BE2C (cell line): ENCODE measurements at regions not wholly inside any gene's neighbourhood (a gene's known extent, or its start where the extent isn't known, plus 50 kb on each side); places are given as distances from the start of the nearest gene placed in this dataset.

Experiments
- DNase-seq: peaks from one replicate; pipeline ENCODE4 v3.0.0-alpha.2; 2020
- H3K27me3 ChIP-seq: fragments of 250-450 bp; sonication (Bioruptor Pico); 2 replicates; pipeline ENCODE4 v1.5.1; 2020; ENCODE audit warnings: mild to moderate bottlenecking
- H3K36me3 ChIP-seq: fragments of 250-450 bp; sonication (Bioruptor Pico); 2 replicates; pipeline ENCODE4 v1.5.1; 2020; ENCODE audit warnings: mild to moderate bottlenecking
- H3K4me1 ChIP-seq: fragments of 250-450 bp; sonication (Bioruptor Pico); 2 replicates; pipeline ENCODE4 v1.5.1; 2020
- H3K4me3 ChIP-seq: 2 replicates; pipeline ENCODE4 v1.5.1; 2011; ENCODE audit warnings: low read depth, low read length
- H3K9me3 ChIP-seq: fragments of 250-450 bp; sonication (Bioruptor Pico); 2 replicates; pipeline ENCODE4 v1.5.1; 2020
- CTCF ChIP-seq: IDR thresholded peaks from 2 replicates; pipeline ENCODE4 v1.5.1; 2012; ENCODE audit warnings: mild to moderate bottlenecking, low read depth, low read length

- 0 out of 2 replicates have a peak, but pooled peaks have one; percentile 17 for TF ChIP-seq CTCF
Observed at GRCh38 chr1:2875707-2876561, 74.4 kb upstream of the TTC34 start.

DNA sequence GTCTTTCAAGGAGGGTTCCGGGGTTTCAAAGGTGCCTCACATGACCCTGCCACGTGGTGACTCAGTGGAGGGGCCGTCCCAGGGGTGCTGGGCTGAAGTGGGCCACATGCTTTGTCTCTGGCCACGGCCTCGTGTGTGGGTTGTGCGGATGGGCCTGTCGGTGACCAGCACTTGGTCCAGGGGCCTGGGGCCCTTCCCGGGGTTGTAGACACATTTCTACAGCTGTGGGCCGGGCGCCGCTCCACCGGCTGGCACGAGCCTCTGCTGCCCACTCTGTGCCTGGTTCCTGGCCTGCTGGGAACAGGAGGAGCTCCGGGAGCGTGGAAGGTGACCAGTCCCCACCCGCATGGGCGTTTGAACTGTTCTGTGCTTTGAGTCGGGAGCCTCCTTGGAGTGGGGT lies 75.4 kb upstream of the TTC34 start:
- Histone ChIP-seq H3K4me1 (no peaks in the 10 kb centered on the region), H3K36me3 (no peaks in the 10 kb centered on the region), H3K27me3 (peaks cover 22% of the 10 kb centered on the region), H3K9me3 (no peaks in the 10 kb centered on the region), H3K4me3 (no peak overlapping the region)
- TF ChIP-seq CTCF = no peak
- no peak for DNase-seq

More at GRCh38 chr1:2875707-2876561, 74.4 kb upstream of the TTC34 start:
- Histone ChIP-seq H3K27me3 (peaks cover 22% of the 10 kb centered on the region), H3K4me3 (no peak overlapping the region), H3K36me3 (no peaks in the 10 kb centered on the region), H3K4me1 (no peaks in the 10 kb centered on the region), H3K9me3 (no peaks in the 10 kb centered on the region)
- peak; percentile 24 for DNase-seq

DNA sequence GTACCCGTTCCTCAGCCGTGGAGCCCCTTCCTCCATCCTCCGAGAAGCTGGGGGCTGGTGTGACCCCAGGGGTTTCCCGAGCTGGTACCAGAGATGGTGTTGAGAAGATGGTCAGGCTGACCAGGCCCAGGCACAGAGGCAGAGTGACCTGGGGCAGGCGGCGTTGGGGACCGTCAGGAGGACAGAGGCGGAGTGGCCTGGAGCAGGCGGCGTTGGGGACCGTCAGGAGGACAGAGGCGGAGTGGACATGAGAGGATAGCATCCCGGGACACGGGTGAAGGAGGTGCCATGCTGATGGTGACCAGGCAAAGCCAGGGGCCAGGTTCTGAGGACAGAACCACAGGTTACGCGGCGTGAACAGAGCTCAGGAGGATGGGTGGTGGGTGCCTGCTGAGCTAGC lies 75.9 kb upstream of the TTC34 start:
- H3K36me3 ChIP-seq = no peaks in the 10 kb centered on the region
- TF ChIP-seq CTCF = no peak
- H3K4me3 ChIP-seq = no peak overlapping the region
- no peak for DNase-seq
- no peaks in the 10 kb centered on the region for H3K9me3 ChIP-seq
- H3K27me3 ChIP-seq = peaks cover 22% of the 10 kb centered on the region
- no peaks in the 10 kb centered on the region for H3K4me1 ChIP-seq

DNA sequence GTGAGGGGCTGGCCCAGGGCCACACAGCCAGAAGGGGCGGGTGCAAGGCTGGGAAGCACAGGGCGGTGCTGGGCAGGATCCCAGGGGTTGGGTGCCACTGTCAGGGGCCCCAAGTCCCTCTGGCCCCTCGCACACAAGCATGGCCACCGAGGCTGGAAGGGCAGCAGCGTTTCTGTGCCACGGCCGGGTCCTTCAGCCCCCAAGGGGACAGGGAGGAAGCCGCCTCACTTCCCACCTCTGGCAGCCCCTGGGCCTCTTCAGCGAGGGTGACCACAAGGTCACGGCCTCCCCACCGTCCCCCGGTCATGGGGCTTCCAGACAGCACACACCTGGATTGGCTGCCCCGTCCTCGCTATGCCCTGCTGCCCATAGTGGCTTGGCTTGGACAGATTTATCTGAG lies 77.1 kb upstream of the TTC34 start:
- no peaks in the 10 kb centered on the region for H3K4me1 ChIP-seq
- no peaks in the 10 kb centered on the region for H3K36me3 ChIP-seq
- no peak for DNase-seq
- TF ChIP-seq CTCF = no peak
- no peaks in the 10 kb centered on the region for H3K9me3 ChIP-seq
- peaks cover 30% of the 10 kb centered on the region for H3K27me3 ChIP-seq
- no peak overlapping the region for H3K4me3 ChIP-seq

DNA sequence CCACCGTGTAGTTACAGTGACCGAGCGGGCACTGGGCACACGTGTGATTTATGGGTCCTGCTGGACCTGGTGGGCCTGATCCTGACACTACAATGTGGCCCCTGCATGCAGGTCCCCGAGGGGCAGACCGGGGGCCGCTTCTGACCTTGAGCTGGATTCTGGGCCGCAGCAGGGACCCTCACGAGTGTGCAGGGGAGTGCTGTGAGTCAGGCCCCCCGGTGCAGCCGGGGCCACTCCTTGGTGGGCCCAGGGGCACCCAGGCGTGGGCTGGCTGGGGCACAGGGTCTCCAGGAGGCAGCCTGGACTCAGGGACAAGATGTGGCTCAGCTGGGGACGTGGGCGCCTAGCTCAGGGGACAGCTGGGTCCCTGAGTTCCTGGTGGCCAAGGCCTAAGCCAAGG lies 77.5 kb upstream of the TTC34 start:
- TF ChIP-seq CTCF = no peak
- H3K4me3 ChIP-seq = no peak overlapping the region
- no peak for DNase-seq
- H3K27me3 ChIP-seq = peaks cover 31% of the 10 kb centered on the region
- H3K9me3 ChIP-seq = no peaks in the 10 kb centered on the region
- no peaks in the 10 kb centered on the region for H3K36me3 ChIP-seq
- H3K4me1 ChIP-seq = no peaks in the 10 kb centered on the region

DNA sequence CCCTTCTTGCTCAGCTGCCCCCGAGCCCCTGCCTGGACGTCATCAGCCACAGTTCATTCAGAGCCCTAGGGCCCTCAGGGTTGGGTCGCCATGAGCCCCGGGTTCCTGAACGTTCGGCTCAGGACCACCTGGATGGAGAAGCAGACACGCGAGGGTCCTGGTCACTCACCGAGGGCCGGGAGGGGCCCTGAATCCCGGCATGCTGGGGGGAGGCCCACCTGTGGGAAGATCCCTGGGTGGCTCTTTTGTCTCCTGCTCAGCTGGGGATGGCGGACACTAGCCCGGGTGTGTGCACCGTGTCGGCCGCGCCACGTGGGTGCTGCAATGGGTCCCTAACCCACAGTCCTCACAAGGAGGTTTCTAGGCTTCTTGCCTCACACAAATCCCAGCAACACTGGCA lies 78.1 kb upstream of the TTC34 start:
- no peak for TF ChIP-seq CTCF
- Histone ChIP-seq H3K9me3 (no peaks in the 10 kb centered on the region), H3K36me3 (no peaks in the 10 kb centered on the region), H3K4me3 (no peak overlapping the region), H3K4me1 (no peaks in the 10 kb centered on the region), H3K27me3 (peaks cover 31% of the 10 kb centered on the region)
- no peak for DNase-seq
